ENCODE measurements at regions not wholly inside any gene's neighbourhood (a gene's known extent, or its start where the extent isn't known, plus 50 kb on each side); places are given as distances from the start of the nearest gene placed in this dataset.

DNA sequence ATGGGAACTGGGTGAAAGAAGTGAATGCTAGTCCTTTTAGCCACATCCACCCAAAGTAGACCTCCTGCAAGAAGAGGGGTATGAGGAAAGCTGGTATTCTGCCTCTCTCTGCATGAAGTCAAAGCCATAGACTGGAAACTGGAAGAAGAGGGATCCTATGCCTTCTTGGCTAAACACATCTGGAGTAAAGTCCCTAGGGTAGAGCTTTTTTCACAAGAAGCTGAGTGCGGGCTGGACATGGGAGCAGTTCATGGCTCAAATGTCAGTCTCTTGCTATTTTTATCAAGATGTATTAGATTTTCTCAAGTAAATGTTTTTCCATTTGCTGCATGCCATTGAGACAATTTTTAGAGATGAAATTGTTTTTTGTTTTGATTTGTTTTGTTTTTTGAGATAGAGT lies 206.5 kb upstream of the TMEM72 start:
- DNase-seq (ENCODE audit: low spot score) (no peak), ATAC-seq (ENCODE audit: low FRiP score) (no peak)
- TF ChIP-seq, protein P1, sequence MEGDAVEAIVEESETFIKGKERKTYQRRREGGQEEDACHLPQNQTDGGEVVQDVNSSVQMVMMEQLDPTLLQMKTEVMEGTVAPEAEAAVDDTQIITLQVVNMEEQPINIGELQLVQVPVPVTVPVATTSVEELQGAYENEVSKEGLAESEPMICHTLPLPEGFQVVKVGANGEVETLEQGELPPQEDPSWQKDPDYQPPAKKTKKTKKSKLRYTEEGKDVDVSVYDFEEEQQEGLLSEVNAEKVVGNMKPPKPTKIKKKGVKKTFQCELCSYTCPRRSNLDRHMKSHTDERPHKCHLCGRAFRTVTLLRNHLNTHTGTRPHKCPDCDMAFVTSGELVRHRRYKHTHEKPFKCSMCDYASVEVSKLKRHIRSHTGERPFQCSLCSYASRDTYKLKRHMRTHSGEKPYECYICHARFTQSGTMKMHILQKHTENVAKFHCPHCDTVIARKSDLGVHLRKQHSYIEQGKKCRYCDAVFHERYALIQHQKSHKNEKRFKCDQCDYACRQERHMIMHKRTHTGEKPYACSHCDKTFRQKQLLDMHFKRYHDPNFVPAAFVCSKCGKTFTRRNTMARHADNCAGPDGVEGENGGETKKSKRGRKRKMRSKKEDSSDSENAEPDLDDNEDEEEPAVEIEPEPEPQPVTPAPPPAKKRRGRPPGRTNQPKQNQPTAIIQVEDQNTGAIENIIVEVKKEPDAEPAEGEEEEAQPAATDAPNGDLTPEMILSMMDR (IDR thresholded peaks at IDR 0.05): no peak

DNA sequence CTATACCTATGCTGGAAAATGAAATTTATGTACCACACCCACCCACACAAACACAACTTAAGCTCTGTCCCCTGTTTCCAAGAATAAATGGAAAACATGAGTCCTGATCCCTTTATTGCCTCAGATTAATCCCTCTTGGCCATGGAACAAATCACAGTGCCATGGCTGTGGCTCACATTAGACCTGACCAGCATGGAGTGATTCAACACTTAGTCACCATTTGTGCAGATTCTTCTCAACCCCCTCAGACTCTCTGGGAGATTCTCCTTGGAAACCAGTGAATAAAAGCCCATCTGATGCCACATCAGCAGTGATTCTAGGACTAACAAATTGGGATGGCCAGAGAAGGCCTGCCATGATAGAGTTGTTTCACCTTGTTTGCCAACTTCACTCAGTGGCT lies 204.4 kb upstream of the TMEM72 start:
- TF ChIP-seq, protein P1 (IDR thresholded peaks at IDR 0.05): no peak
- DNase-seq (ENCODE audit: low spot score) (no peak), ATAC-seq (ENCODE audit: low FRiP score) (no peak)

DNA sequence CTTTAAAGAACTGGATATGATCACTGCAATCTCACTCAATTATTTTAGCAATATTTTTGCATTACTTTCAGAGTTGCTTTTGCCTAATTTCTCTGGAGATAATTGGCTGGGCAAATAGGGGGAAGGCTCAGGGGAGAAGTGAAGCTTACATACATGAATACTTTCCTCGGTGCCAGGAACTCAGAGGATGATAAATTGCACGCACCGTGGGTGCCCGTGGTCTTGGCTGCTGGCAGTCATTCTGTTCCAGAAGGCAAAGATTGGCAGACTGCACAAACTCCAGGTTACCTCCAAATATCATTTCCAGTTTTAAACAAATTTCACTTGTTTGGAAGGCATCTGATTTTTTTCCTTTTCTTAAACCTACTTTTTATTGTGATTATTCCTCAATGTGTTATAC lies 197.8 kb upstream of the TMEM72 start:
- TF ChIP-seq, protein P1 (IDR thresholded peaks at IDR 0.05): no peak
- ATAC-seq (ENCODE audit: low FRiP score): no peak
- DNase-seq (ENCODE audit: low spot score): no peak

DNA sequence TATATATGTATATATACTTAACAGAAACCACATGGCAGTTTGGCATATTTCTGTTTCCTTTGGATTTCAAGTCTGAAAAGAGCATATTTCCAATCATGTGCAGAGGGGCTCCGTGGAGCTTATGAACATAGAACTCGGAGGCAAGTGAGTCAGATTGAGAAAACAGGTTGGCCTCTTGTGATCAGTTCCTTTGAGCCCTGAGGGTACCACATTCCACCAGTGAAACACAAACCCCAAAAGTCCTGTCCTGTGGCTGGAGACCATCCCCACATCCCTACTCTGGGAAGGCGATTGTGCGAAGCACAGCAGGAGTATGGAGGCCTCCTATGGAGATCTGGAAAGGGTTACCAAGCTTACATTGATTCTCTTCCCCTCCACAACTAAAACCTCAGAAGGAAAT lies 196.7 kb upstream of the TMEM72 start:
- no peak for ATAC-seq (ENCODE audit: low FRiP score)
- TF ChIP-seq, protein P1 (IDR thresholded peaks at IDR 0.05): no peak
- DNase-seq (ENCODE audit: low spot score): no peak

DNA sequence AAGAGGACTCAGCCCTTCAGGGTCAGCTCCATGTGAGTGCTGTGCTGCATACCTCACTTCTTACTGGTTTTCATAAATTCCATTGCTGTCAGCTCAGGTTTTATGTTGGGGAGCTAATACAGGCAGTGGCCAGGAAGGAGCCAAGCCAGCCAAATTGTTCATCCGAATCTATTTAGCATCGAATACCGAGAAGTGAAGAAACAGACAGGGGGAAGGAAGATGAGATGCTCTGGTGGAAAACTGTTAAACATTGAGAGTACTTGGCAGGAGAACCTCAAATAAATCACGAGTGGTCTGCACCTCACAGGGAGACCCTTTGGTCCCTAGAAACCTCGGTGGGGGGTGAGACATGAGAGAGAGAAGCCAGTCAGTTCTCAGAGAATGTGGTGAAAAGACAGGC lies 196.0 kb upstream of the TMEM72 start:
- no peak for ATAC-seq (ENCODE audit: low FRiP score)
- TF ChIP-seq, protein P1 (IDR thresholded peaks at IDR 0.05): no peak
- DNase-seq (ENCODE audit: low spot score): no peak

DNA sequence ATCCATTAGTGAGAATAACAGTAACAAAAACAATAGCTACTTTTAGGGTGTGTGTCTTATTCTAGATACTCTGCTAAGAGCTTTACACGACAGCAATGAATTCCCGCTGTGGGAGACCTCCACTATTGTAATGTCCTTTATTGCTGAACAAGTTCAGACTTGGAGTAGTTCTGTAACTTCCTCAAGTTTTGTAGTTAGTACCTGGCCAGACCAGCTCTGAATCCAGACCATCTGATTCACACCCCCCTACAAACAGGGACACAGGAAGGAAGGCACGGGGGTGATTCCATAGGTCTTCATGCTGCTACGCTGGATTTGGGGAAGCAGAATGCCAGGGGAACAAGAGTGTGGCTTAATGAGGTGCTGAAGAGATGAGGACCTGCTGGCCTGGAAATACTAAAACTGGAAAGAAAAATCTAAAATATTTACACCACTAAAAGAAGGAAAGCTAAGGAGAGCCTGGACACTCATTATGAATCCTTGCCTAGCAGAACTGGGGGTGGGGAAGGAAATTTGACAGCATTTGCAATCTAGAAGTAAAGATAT lies 194.6 kb upstream of the TMEM72 start:
- ATAC-seq (ENCODE audit: low FRiP score): no peak
- no peak for DNase-seq (ENCODE audit: low spot score)
- TF ChIP-seq, protein P1 (IDR thresholded peaks at IDR 0.05): no peak

DNA sequence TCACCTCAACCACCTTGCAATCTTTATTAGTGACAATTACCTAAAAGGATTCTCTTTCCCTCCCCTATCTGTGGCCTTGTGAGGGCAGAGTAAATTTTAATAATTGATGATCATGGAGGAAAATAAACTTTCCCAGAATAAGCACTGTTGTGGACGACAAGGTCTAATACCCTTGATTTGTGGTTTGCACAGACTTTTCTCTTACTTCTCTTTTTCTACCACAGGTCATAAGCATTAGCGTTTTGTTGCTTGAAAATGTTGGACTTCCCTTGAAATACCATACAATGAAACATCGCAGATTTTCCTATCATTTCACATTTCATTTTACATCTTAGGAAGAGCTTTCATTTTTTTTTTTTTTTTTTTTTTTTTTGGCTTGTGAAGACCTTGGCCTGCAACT lies 188.1 kb upstream of the TMEM72 start:
- ATAC-seq (ENCODE audit: low FRiP score) (no peak), DNase-seq (ENCODE audit: low spot score) (no peak)
- TF ChIP-seq, protein P1 (IDR thresholded peaks at IDR 0.05): no peak
